ENCODE measurements at regions not wholly inside any gene's neighbourhood (a gene's known extent, or its start where the extent isn't known, plus 50 kb on each side); places are given as distances from the start of the nearest gene placed in this dataset.

GRCh38 chr5:2048664-2049063 lies 165.9 kb upstream of the IRX4 start:
- no peak for TF ChIP-seq MAX (IDR thresholded peaks at IDR 0.05)
- no peak for TF ChIP-seq CTCF (IDR thresholded peaks at IDR 0.05 in 2 of 3, conservative IDR thresholded peaks at IDR 0.05 in 1 of 3; ENCODE audit: borderline replicate concordance in 1 of 3, insufficient read depth in 1 of 3, low read depth in 2 of 3, low read length in 2 of 3)
- no peak for TF ChIP-seq EZH2phosphoT487 (IDR thresholded peaks at IDR 0.05; ENCODE audit: borderline replicate concordance)
- no peak for TF ChIP-seq YY1 (IDR thresholded peaks at IDR 0.05; ENCODE audit: extremely low read depth, insufficient replicate concordance, low read depth, low read length)
- TF ChIP-seq ZNF274 (IDR thresholded peaks at IDR 0.05; ENCODE audit: low read depth, low read length), result no peak
- TF ChIP-seq POLR2AphosphoS5 (IDR thresholded peaks at IDR 0.05; ENCODE audit: low read depth, low read length), result no peak
- no peak for TF ChIP-seq POLR2A (IDR thresholded peaks at IDR 0.05; ENCODE audit: borderline replicate concordance, extremely low read depth, insufficient read depth, insufficient read length)
- no peak for TF ChIP-seq ATF3 (IDR thresholded peaks at IDR 0.05)

All from HCT116 (cell line).